Superior temporal gyrus (tissue), 1 donor: ENCODE measurements at regions not wholly inside any gene's neighbourhood (a gene's known extent, or its start where the extent isn't known, plus 50 kb on each side); places are given as distances from the start of the nearest gene placed in this dataset.

ENCODE experiments used
- DNase-seq: peaks from one replicate; pipeline ENCODE4 v3.0.0-alpha.2; 2016; ENCODE audit errors: extremely low spot score

DNA sequence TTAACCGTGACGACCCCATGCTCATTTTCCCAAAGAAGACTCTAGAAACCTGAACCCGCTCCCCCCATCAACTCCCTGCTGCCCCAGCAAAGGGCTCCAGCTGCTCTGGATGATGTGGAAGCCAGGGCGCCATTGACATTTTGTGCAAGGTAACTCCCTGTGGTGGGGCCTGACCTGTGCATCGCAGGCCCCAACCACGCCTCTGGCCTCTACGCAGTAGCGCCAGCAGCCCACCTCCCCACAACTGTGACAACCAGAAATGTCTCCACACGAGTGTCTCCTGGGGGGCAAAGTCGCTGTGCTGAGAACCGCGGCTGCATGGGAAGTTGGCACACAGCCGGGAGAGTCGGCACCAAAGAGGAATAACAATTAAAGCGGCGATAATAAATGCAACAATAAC lies 86.9 kb upstream of the PRR5 start:
- DNase-seq = no peak

DNA sequence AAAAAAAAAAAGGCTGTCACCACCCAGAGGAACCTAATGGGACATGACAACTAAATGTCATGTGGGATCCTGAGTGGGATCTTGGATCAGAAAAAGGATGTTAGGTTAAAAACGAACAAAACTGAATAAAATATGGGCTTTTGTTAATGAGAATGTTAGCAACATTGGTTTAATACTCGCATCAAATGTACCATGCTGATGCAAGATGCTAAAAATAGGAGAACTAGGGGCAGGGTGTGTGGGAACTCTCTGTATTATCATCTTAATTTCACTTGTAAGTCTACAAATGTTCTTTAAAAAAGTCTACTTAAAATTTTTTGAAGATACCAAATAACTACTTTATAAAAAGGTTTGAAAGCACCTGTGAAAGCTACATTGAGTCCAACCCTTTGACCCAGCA lies 88.8 kb upstream of the PRR5 start:
- DNase-seq = no peak

DNA sequence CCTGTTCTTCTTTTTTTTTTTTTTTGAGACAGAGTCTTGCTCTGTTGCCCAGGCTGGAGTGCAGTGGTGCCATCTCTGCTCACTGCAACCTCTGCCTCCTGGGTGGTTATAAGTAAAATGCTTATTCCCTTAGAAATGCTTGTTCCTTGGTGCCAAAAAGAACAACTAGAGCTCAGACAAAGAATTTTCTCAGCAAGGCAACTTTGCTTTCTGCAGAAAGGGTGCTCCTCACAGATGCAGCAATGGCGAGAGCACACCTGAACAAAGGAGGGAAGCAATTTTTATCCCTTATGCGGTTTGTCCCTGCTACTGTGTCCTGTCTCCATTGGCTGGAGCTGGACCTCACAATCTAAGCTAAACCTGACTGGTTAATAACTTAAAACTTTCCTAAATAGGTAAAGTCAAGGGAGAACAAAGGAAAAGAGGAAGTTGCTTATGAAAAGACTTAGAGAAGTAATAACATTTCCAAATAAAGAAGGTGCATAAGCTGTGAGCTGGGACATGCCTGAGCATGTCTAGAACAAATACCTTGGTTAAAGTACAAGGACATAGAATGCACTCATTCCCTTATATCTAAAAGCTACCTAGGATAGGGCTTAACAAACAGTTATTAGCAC lies 90.0 kb upstream of the PRR5 start:
- no peak for DNase-seq

DNA sequence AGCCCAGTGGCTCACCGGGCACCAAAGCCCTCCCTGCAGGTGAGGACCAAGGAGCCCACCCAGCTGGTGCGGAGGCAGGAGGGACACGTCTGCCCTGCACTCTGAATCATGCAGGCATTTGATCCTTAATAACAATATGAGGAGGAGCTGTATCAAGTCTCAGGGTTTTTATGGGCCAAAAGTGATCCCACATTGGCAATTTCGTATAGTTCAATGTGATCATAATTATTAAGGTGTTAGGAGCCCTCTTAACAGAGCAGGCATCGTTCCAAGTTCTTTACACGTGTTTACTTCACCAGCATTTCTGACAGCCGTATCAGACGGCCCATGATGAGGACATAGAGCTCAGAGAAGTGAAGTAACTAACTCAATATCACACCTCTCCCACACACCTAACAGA lies 91.9 kb upstream of the PRR5 start:
- no peak for DNase-seq

DNA sequence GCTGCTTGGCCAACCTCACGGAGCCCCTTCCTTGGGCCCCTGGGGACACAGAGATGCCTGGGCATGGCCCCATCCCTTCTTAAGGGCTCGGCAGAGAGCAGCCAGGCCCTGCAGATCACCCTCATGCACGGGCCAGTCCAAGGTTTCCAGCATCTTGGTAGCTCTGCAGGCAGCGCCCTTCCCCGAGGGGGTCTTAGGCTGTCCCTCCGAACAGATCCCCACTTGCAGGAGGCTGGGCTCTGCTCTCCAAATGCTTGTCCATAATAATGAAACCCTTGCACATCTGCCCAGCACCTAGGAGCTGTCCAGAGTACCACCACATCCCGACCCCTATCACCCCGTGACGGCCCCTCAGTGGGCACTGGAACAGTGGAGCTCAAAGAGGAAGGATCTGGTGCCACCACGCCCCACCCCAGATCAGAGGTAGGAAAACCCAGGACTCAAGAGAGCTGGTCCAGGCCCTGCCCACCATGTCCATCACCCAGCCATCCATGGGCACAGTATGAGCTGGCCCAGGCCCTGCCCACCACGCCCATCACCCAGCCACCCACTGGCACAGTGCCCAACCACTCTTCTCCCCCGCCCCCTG lies 92.5 kb upstream of the PRR5 start:
- no peak for DNase-seq

DNA sequence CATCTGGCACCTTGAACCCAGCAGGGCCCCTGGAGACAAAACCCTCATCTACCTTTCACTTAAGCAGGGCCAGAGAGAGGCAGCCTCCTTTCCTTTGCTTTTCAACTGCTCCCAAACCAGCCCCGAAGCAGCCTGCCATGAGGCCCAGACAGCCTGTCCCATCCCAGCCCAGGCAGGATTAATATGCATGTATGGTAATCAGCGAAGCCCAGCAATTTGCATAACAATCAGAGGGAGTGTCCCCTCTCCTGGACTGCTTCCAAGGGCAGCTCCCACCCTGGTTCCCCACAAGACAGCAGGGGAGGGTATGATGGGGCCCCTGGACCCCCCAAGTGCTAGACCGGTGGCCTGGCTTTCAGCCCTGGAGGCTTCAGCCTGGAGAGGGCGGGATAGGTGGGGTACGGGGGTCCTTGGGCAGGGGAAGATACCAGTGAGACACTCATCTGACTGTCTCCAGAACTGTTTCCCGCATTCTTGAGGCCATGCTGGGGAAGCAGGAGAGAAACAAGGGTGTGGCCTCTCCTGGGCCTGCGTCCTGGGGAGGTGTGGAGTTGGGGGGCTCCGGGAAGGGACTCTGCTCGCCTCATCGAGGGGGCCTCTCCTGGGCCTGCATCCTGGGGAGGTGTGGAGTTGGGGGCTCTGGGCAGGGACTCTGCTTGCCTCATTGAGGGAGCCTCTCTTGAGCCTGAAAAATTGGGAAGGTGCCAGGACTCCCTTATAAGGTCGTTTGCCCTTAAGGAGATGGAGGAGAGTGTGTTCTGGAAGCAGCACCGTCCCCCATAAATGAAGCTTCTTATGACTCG lies 93.2 kb upstream of the PRR5 start:
- no peak for DNase-seq

DNA sequence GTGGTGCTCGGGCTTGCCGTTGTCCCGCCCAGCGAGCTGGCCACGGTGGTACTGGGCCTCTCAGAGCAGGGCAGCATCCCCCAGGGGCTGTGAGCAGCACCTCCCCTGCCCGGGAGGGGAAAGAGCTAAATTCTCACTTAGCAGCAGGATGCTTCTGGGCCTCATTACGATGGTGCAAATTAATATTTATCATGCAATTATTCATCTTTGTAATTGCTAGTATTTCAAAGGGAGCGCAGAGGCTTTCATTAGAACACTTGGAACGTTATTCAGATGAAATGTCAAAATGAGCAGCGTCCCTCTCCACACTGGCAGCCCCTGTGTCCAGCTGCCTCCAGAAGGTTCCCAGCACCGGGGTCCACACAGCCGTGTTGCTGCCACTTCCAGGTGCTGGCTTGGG lies 95.9 kb upstream of the PRR5 start:
- no peak for DNase-seq

DNA sequence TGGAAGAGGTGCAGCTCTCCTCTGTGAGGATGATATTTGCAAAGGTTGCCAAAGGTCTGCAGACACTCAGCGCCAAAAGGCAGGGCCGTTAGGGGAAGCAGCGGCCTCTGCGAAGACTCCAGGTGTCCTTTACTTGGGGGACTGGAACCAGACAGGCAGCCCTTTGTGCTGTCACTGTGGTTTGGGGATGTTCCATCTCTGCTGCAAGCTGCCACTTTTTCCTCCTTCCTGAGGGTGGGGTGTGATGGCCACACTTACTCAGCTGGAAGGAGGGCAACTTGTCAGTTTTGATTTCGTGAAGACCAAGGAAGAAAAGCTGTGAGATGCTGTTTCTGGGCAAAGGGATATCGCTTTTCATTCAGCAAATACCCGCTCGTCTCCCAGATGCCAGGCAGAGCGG lies 96.5 kb upstream of the PRR5 start:
- no peak for DNase-seq

DNA sequence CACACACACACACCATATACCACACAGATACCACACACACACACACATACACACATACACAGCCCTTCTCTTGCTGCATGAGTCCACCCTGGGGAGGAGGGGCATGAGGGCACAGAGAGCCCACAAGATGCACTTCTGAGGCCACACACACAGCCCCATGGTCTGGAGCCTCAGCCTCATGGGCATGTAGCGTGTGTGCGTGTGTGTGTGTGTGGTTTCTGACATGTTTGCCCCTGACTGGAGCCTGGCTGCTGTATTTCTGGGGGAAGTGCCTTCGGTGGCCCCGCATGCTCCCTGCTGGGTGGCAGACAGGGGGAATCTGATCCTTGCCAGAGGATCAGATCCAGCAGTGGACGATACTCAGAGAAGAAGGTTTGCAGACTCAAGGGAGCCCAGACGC lies 97.0 kb upstream of the PRR5 start:
- no peak for DNase-seq

DNA sequence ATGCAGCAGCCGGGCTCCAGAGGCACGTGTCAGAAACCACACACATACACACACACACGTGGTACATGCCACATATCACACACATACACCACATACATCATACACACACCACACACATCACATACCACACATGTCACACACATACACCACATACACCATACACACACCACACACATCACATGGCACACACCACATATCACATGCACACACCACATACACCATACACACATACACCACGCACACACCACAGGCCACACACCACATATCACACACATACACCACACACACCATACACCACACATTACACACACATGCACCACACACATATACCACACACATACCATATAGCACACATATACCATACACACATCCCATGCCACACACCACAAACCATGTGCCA lies 97.5 kb upstream of the PRR5 start:
- no peak for DNase-seq

DNA sequence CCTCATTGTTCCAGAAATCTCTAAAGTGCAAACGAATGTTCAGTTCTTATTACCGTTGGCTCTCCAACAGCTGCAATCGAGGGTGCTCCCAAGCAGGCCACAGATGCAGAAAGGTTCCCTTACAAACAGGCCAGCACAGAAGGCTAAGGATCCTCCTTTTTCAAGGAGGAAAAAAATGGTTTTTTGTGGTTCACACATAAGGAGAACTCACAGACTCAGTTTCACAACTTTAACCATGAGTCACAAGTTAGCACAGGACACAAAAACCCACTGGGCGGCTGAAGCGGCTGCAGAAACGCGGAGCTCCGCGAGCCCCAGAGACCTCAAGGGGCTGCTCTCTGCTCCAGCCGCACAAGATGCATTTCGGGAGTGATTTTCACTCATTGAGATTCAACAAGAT lies 98.2 kb upstream of the PRR5 start:
- no peak for DNase-seq

DNA sequence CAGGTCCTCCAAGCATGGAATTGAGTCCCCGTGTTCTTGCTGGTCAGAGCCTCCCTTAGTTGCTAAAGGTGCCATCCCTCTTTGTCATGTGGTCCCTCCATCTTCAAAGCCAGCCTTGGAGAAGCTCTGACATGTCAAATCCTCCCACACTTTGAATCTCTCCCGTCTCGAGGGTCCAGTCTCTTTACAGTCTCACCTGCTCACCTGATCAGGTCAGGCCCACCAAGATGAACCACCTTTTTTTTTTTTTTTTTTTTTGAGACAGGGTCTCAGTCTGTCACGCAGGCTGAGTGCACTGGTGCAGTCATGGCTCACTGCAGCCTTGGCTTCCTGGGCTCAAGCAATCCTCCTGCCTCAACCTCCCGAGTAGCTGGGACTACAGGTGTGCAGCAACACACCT lies 100.3 kb upstream of the PRR5 start:
- no peak for DNase-seq

DNA sequence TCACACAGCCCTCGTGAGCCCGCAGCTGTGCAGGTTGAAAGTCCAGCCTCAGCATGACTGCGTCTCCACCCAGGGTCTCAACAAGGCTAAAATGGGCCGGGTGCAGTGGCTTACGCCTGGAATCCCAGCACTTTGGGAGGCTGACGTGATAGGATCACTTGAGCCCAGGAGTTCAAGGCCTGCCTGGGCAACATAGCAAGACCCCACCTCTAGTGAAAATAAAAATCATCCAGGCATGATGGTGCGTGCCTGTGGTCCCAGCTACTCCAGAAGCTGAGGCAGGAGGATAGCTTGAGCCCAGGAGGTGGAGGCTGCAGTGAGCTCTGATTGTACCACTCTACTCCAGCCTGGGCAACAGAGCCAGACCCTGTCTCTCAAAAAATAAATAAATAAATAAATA lies 100.8 kb upstream of the PRR5 start:
- no peak for DNase-seq

DNA sequence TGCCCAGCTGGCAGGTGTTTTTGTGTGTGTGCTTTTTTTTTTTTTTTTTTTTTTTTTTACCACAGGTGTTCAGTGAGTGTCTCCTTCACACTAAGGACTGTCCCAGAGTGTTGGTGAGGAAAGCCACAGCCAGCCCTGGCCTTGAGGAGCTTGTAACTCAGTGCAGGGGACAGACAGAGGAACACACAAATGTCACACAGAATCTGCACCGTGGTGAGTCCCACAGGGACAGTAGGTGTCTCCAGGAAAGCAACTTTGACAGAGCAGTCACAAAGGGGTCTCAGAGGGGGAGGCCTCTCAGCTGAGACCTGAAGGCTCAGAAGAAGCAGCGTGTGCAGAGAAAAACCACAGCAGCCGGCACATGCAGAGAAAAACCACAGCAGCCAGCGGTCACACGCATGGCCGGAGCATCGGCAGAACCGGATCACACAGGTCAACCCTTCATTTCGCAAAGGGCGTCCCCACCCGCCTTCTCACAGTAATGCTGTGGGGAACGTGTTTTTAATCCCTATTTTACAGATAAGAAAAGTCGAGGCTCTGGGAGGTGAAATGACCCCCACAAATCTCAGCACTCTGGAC lies 101.7 kb upstream of the PRR5 start:
- DNase-seq = no peak

DNA sequence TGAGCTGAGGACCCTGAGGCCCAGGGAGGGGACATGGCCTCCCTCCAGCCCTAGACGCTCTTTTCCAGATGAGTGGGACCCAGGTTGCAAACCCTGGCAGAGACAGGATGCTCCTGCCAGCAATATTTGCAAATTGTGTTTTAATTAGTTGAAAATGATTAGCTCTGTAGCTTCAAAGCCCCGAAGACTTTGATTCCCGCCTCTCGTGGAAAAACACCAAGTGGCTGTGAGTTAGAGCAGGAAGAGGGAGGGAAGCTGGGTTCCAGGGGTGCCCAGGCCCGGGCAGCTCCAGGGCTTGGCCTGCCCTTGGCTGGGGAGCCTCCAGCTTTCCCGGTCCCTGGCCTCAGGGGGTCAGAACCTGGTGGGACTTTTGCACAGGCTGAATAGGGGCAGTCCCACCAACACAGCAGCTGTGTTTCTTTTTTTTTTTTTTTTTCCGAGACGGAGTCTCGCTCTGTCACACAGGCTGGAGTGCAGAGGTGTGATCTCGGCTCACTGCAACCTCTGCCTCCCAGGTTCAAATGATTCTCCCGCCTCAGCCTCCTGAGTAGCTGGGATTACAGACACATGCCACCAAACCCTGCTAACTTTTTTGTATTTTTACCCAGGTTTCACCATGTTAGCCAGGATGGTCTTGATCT lies 101.6 kb upstream of the RTL6 start:
- no peak for DNase-seq

DNA sequence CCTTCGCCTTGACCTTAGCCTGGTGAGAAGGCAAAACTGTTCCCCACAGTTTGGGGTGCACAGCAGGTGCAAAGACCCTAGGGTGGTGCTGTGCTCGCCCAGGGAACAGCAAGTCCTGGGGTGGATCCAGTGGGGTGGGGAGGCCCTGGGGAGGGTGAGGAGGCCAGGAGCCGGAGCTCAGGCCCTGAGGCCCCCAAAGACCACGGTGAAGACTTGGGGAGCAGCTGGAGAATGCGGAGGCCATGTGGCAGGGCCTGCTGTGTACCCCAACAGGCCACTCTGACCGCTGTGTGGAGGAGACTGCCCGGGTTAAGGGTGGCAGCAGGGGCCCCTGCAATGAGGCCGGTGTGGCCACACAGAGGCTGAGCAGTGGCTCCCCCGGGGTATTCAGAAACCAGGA lies 101.1 kb upstream of the RTL6 start:
- no peak for DNase-seq

DNA sequence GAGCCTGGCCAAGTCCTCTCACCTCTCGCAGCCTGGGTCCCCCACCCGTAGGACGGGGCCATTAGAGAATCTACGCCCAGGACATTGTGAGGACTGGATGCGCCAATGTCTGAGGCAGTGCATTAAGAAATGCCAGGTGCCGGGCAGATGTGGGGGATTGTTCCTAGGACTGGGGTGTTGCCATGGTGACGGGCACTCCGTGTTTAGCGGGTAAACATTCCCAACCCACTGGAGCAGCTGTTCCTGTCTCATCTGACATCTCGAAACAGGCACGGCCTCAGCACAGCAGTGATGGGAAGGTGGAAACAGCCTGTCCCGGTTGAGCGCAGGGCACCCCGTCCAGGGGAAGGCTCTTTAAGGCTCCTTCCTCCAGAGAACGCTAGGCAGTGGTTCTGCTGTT lies 99.6 kb upstream of the RTL6 start:
- no peak for DNase-seq

DNA sequence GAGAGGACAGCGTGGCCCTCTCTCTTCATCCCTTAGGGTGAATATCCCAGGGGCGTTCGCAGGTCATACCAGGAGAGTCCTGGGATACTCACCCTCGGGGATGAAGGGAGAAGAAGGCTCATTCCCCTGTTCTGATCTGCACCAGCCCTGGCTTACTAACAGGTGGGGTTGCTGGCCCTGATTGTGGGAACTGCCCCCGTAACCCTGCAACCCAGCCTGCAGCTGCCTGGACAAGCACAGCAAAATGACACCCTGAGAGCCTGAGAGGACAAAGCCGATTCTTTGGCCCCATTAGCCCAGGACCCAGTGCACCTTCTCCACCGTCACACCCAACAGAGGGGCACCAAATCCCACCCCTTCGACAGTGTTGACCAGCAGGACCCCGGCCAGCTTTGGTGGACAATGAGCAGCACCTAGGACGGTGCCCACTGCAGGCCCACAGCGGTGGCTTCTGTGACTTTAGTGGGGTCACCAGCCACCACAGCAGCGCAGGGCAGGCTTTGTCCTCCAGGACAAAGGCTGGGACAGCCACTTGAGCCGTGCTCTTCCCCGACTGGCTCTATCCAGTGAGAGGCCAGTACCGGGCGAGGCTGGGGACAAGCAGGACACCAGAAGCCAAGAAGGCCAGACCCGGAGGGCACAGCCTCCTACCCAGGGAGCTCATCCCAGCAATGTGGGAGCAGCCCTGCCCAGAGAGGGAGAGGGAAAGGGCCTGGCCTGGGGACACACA lies 98.5 kb upstream of the RTL6 start:
- no peak for DNase-seq

DNA sequence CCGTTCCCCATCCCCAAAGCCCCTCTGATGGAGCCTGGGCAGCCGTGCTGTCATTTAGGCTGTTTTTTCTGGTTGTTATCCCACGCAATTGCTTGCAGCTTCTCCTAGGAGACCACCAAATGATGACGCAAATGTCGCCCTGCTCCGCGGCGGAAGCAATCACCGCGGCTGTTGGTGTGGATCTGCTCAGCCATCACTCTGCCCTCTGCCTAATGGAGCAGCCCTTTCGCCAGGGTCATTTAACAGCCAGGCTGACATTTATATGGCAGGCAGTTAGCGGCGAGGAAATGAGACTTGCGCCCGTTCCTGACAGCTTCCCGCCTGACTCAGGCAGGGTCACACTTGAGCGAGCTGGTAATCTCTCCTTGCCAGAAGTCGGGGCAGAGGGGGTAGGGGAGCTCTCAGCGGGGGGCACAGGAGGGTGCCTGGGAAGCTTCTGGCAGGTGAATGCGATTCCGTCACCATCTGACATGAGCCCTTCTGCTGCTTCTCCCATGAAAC lies 97.9 kb upstream of the RTL6 start:
- DNase-seq = no peak

DNA sequence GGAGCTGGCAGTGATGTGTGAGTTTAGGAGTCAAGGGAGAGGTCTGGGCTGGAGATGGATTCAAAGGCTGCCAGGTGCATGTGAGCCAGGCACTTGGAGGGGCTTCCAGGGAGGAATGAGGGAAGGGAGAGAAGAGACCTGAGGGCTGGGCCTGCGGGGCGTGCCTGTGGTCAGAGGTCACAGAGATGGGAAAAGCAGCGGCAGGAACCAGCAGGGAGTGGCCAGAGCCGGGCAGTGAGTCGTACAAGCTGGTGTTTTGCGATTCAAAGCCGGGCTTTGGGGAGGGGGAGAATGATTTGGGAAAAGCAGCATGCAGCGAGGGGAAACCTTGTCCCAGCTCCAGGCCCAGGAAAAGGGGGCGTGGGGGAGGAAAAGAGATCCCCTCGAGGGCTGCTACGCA lies 96.9 kb upstream of the RTL6 start:
- no peak for DNase-seq

DNA sequence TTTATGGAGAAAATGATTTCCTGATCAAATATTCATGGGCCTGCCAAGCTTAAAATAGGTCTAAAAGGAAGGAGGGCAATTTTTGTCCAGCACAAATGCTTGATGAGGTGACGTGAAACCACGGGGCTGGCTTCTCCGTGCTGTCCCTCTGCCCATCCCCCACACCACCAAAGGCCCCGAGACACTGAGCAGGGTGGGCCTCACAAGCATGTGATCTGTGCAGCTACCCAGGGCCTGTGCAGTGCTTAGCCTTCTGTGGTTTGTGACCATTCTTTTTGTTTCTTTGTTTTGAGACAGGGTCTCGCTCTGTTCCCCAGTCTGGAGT lies 94.8 kb upstream of the RTL6 start:
- no peak for DNase-seq
